GM04504 (cell line): ENCODE measurements at regions not wholly inside any gene's neighbourhood (a gene's known extent, or its start where the extent isn't known, plus 50 kb on each side); places are given as distances from the start of the nearest gene placed in this dataset.
A peak's percentile ranks its signal among the peaks of the same experiment; 100 is the strongest.
"Not testable (repeated sequence)": the region's sequence is repeated elsewhere in the genome, so short reads cannot be mapped to it uniquely, and the experiment has no call there.

Experiments
- DNase-seq: peaks from one replicate; pipeline ENCODE4 v3.0.0-alpha.2; 2012; ENCODE audit warnings: low read depth

GRCh38 chr2:14424478-14425390 is 207.8 kb upstream of the LRATD1 start:
- no peak for DNase-seq

GRCh38 chr2:14425869-14426268 is 206.6 kb upstream of the LRATD1 start:
- DNase-seq, result no peak

GRCh38 chr2:14428056-14428455 is 204.5 kb upstream of the LRATD1 start:
- peak; percentile 77 for DNase-seq

DNA sequence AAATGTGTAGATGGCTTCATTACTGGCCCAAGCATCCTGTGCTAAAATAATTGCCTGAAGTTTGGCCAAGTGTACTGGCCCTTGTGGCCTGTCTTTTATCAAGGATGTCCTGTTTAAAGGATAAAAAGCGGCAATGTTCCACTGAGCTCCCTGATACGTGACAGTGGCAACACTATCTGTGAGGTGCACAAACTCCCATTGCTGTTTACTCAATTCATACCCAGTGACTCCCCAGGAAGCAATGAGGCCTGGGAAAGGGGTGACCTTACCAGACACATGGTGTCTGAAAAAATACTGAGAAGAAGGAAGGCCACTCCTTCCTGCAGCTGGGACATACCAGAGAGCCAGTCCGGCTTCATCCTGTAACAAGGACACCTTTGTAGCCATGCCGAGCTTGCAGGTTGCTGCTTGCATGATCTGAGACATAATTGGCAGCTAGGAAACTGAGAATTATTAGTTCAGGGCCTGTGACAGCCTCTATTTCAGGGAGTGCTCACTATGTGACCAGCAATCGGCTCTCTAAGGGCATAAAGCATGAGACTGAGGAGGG is 198.5 kb upstream of the LRATD1 start:
- no peak for DNase-seq

DNA sequence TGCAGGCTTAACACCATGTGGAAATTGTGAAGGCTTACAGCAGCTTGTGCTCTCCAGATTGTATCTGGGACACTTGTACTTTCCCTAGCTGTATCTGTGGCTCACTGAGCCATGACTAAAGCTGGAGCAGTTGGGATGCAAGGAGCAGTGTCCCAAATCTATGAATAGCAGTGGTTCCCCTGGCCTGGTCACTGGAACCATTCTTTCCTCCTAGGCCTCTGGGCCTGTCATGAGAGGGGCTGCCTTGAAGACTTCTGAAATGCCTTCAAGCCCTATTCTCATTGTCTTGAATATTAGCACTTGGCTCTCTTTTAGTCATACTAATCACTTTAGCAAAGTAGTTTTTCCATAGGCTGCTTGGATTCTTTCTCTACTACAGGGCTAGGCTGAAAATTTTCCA is 186.8 kb upstream of the LRATD1 start:
- no peak for DNase-seq

DNA sequence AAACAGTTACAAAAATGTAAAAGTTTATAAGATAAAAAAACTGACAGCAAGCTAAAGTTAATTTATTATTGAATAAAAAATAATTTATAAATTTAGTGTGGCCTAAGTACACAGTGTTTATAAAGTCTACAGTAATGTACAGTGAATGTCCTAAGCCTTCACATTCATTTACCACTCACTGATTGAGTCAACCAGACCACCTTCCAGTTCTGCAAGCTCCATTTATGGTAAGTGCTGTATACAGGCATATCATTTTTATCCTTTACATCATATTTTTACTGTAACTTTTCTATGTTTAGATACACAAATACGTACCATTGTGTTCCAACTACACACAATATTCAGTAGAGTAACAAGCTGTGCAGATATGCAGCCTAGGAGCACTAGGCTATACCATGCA is 184.2 kb upstream of the LRATD1 start:
- no peak for DNase-seq

DNA sequence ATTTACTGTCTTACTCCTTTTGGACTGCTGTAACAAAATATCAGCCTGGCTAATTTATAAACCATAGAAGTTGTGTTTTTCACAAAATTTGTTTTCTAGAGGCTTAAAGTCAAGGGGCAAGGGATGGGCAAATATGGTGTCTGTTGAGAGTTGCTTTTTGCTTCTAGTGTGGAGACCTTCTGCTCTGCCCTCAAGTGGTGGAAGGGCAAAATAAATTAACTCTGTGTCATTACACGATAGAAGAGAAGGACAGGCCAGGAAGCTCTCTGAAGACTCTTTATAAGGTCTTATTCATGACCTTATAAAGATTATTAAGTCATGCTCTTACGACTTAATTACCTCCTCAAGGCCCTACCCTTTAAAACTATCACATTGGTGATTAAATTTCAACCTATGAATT is 181.2 kb upstream of the LRATD1 start:
- no peak for DNase-seq

- no peak for DNase-seq
Measured at GRCh38 chr2:14454202-14454601, 178.3 kb upstream of the LRATD1 start.

DNA sequence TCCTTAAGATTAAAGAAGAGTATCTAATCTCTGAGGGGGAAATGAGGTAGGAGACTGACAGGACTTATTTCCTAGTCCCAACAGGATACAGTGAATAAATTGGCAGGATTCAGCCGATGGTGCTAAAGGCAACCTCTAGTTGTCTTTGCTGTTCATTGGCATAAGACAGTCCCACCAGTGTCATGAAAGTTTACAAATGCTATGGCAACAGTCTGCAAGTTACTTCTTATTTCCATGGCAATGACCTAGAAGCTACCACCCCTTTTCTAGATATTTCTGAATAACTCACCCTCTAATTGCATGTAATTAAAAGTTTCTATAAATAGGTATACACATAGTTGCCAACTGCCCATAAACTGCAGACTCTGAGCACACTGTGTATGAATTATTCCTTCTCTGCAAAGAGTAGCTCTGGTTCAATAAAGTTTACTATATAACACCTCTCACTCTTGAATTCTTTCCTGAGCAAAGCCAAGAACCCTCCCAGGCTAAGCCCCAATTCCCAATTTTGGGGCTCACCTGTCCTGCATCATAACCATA is 172.7 kb upstream of the LRATD1 start:
- DNase-seq, result no peak

- DNase-seq, result no peak
Measured at GRCh38 chr2:14475994-14476393, 156.5 kb upstream of the LRATD1 start.

DNA sequence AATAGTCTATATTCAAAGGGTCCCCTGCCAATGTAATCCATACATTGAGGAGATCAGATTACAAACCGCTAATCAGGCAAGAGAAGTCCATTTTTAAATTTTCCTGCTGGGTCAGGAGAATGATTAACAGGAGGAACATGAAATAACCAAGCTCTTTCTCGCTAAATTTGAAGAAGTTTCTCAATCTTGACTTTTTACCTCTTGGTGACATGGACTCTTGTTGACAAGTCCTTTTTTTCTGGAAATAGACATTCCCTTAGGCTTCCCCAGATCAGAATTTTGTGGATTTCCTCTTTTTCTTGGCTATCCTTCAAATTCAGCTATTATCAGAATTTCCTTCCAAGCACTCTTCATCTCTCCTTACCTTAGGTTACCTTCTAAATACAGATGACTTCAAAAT is 153.0 kb upstream of the LRATD1 start:
- DNase-seq, result no peak

DNA sequence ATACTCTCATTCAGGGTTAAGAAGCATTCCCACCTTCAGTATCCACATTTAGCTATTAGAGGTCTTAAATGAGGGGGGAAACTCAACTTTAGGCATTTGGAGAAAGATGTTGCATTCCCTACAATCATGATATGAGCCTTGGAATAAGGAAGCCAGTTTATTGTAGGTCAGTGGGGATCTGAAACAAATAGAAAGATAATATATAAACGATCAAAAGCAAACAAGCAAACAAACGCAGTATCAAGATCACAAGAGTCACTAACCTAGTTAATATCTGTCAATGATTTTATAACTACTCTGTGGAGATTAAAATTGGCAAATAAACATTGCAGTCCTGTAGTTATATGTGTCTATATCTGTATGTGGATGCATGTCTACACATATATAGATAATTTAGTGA is 152.4 kb upstream of the LRATD1 start:
- no peak for DNase-seq

- DNase-seq, result no peak
Measured at GRCh38 chr2:14480906-14481305, 151.6 kb upstream of the LRATD1 start.

DNA sequence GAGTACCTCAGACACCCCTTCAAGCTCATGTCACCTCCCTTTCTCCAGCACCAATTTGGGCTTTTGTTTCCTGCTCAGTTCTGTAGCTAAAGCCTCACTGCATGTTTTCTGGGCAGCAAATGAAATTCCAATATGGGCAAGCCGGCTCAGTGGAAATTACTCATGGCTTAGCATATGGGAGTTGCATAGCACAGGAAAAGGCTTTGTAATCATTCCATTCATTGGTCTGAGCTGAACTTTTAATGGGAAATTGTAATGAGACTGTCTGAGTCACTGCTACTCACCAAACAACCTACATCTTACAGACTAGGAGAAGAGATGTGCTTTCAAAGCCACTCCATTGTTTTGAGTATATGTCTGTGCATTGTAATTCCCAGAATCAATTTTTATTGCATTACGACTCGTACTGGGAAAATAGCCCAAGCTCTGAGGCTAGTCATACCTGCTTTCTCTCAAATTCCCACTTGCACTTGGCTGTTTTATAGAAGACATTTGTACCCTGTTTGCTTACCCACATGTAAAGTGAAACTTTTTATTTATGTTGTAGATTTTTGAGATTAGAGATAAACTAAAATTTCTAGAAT is 139.5 kb upstream of the LRATD1 start:
- peak; percentile 77 for DNase-seq

- no peak for DNase-seq
Measured at GRCh38 chr2:14494759-14495158, 137.8 kb upstream of the LRATD1 start.

GRCh38 chr2:14501061-14501460 is 131.5 kb upstream of the LRATD1 start:
- no peak for DNase-seq

- not testable (repeated sequence) for DNase-seq
Measured at GRCh38 chr2:14506955-14507354, 125.6 kb upstream of the LRATD1 start.

GRCh38 chr2:14511541-14511940 is 121.0 kb upstream of the LRATD1 start:
- no peak for DNase-seq

- DNase-seq, result no peak
Measured at GRCh38 chr2:14513903-14514302, 118.6 kb upstream of the LRATD1 start.

- DNase-seq, result peak; percentile 78
Measured at GRCh38 chr2:14516844-14517243, 115.7 kb upstream of the LRATD1 start.

DNA sequence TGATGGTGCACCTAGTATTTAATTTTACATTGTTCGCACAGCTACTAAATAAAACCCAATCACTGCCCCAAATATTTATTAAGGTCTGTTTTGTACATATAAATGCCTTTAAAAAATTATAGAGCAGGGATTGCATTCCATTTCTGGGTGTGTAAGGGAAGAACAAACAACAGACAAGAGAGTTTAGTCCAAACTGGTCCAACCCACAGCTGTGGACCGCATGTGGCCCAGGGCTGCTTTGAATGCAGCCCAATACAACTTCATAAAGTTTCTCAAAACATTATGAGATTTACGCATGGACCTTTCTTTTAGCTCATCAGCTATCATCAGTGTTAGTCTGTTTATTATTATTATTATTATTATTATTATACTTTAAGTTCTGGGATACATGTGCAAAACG is 114.8 kb upstream of the LRATD1 start:
- no peak for DNase-seq

- no peak for DNase-seq
Measured at GRCh38 chr2:14520385-14520945, 112.1 kb upstream of the LRATD1 start.
